Fibroblast of the aortic adventitia (primary cell): ENCODE measurements at regions not wholly inside any gene's neighbourhood (a gene's known extent, or its start where the extent isn't known, plus 50 kb on each side); places are given as distances from the start of the nearest gene placed in this dataset.

ENCODE experiments used
- DNase-seq: peaks from one replicate; pipeline ENCODE4 v3.0.0-alpha.2; 2010; ENCODE audit warnings: low read depth
- H3K4me3 ChIP-seq: 2 replicates; pipeline ENCODE4 v1.5.1; 2011; ENCODE audit warnings: low read depth, mild to moderate bottlenecking, control low read depth, low read length, moderate library complexity
- TF ChIP-seq, protein P1 (sequence below): IDR thresholded peaks from 2 replicates; pipeline ENCODE4 v1.5.1; 2011; ENCODE audit warnings: mild to moderate bottlenecking, low read length, control low read depth, inconsistent platforms; ENCODE audit not compliant: insufficient read depth

DNA sequence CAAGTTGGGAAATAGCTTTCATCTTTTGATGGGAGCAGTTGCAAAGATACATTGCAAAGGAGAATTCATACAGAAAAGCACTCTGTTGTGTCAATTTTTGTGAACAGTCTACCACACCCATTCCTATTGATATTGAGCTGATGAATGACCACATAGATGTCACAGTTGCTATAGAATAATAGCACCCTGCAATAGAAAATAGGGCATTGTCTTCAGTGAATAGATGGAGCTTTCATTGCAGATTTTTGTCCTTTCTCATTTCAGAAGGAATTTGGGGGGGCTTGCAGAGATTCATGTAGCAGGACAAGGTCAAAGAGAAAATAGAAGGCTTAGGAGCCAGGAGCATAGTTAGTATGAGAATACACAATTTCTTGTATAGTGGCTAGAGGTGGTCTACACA, 237.9 kb downstream of the TMEM38B start:
- no peak for DNase-seq
- H3K4me3 ChIP-seq, result no peak overlapping the region
- TF ChIP-seq, protein P1, sequence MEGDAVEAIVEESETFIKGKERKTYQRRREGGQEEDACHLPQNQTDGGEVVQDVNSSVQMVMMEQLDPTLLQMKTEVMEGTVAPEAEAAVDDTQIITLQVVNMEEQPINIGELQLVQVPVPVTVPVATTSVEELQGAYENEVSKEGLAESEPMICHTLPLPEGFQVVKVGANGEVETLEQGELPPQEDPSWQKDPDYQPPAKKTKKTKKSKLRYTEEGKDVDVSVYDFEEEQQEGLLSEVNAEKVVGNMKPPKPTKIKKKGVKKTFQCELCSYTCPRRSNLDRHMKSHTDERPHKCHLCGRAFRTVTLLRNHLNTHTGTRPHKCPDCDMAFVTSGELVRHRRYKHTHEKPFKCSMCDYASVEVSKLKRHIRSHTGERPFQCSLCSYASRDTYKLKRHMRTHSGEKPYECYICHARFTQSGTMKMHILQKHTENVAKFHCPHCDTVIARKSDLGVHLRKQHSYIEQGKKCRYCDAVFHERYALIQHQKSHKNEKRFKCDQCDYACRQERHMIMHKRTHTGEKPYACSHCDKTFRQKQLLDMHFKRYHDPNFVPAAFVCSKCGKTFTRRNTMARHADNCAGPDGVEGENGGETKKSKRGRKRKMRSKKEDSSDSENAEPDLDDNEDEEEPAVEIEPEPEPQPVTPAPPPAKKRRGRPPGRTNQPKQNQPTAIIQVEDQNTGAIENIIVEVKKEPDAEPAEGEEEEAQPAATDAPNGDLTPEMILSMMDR, result no peak

DNA sequence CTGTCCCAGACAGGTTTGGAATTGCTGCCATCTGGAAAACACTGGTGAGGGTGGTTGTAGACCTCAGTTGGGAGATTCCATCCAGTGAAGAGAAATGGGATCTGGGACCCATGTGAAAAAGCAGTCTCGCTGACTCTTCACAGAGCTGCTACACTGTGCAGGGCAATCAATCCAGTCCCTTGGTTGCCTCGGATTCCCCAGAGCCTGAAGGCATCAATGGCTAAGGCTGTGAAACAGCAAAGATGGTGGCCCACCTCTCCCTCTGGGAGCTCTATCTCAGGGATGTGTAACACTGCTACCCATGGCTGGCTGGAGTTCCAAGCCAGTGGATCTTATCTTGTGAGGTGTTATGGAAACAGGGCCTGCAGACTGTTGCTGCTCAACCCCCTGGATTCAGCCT, 256.1 kb downstream of the TMEM38B start:
- no peak for DNase-seq
- TF ChIP-seq, protein P1, result no peak
- no peak overlapping the region for H3K4me3 ChIP-seq

DNA sequence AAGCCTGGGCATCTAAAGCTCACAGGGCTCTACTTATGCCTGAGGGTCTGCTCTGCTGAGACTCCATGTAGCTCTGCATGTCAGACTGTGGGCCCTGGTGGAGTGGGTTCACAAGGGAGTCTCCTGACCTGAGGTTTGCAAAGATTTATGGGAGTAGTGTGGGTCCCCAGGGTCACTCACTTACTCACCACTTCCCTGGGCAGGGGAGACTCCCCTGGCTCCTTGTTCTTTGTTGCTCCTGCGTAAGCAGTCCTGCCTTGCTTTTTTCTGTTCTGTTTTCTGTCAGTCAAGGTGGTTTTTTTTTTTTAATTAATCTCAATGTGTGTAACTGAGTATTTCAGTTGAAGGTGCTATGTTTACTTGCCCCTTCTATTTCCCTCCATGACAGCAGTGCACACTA, 256.6 kb downstream of the TMEM38B start:
- no peak for DNase-seq
- no peak overlapping the region for H3K4me3 ChIP-seq
- TF ChIP-seq, protein P1, result no peak

DNA sequence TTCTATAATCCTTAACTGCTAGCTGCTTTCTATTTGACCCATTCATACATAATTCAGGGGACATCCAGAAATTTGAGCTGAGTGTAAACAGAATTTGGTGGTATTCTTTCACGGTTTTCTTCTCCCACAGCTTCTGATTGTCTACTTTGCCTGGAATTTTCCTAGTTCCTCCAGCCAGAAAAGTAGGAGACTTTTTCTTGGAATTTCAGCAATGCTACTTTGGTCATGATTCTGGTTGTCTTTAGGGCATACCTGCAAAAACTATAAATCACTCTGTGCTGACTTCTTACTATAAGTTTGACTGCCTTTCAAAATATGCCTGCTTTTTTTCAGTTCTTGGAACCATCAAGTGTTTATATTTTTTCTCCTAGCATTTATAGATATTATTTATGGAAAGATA, 260.2 kb downstream of the TMEM38B start:
- TF ChIP-seq, protein P1, result no peak
- H3K4me3 ChIP-seq, result no peak overlapping the region
- DNase-seq, result no peak

DNA sequence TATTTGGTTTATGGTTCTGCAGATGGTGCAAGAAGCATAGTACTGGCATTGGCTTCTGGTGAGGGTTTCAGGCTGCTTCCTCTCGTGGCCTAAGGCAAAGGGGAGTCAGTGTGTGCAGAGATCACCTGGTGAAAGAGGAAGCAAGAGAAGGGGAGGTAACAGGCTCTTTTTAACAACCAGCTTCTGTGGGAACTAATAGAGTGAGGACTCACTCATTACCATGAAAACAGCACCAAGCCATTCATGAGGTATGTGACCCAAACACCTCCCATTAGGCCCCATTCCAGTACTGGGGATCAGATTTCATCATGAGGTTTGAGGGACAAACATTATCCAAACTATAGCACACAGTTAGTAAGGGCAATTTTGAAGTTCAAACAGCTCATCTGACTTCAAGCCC, 263.5 kb downstream of the TMEM38B start:
- TF ChIP-seq, protein P1, result no peak
- no peak overlapping the region for H3K4me3 ChIP-seq
- no peak for DNase-seq

DNA sequence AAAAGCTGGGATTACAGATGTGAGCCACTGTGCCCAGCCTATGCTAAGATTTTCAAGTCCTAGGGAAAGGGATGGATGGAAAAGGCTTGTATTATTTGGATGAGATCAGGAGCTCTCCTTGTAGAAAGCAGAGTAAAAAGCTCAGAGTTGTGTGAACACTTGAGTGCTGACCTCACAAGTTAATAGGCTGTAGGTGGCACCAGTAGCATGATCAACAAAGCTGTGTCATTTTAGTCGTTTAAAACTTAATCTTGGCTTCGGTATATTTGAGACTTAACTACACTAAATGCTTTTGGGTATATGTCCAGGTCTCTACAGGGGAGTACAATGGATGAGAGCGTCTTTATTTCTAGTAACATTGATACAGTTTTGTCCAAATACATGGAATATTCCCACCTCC, 264.2 kb downstream of the TMEM38B start:
- no peak overlapping the region for H3K4me3 ChIP-seq
- TF ChIP-seq, protein P1, result no peak
- DNase-seq, result no peak

DNA sequence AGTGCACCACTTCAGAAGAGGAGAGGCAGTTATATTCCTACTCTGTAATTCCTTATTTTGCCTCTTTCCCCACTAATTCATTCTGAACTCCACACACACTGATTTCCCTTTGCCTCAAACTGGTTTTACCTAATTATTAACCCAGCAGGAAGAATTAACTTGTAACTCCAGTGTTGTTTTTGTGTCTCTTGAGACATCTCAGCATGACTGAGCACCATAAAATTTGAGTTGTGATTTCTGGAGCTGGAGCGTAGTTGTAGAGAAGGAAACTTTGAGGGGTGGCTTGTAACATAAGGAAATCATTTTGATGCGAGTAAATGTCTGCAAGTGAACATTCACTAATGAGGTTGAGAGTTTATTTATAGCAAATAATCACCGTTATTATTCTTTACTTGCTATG, 265.2 kb downstream of the TMEM38B start:
- TF ChIP-seq, protein P1, result no peak
- DNase-seq, result no peak
- H3K4me3 ChIP-seq, result no peak overlapping the region
